Ovary (tissue), 7 donors: ENCODE measurements at regions not wholly inside any gene's neighbourhood (a gene's known extent, or its start where the extent isn't known, plus 50 kb on each side); places are given as distances from the start of the nearest gene placed in this dataset.

Experiments used
- DNase-seq, 5 donors: peaks; one replicate each; pipeline ENCODE4 v3.0.0-alpha.2; 2019 to 2020
- H3K27ac ChIP-seq, 2 donors: fragments of 200-600 bp; one replicate each; pipeline versions ENCODE4 v1.5.1 to v1.8.0; 2019 to 2022
- H3K27me3 ChIP-seq: fragments of 200-600 bp; one replicate; pipeline ENCODE4 v1.8.0; 2022
- H3K36me3 ChIP-seq: fragments of 200-600 bp; sonication (generic); one replicate; pipeline ENCODE4 v1.5.1; 2019
- H3K4me1 ChIP-seq: one replicate; pipeline ENCODE4 v1.8.1; 2013; ENCODE audit warnings: mild to moderate bottlenecking, moderate library complexity; ENCODE audit not compliant: insufficient read depth
- H3K4me3 ChIP-seq: fragments of 200-600 bp; sonication (generic); one replicate; pipeline ENCODE4 v1.5.1; 2017
- H3K9me3 ChIP-seq, 2 donors: fragments of 200-600 bp in 1 of 2; sonication (generic) in 1 of 2; one replicate each; pipeline versions ENCODE4 v1.5.1 to v1.8.1; 2013 to 2019; ENCODE audit warnings: mild to moderate bottlenecking in 1 of 2, moderate library complexity in 1 of 2
- EP300 ChIP-seq: sonication (generic); formaldehyde crosslinking; IDR thresholded peaks from one replicate; pipeline ENCODE4 v1.6.1; 2017; ENCODE audit warnings: antibody characterized with exemption
- POLR2A ChIP-seq: fragments of 450-650 bp; IDR thresholded peaks from one replicate; pipeline ENCODE4 v1.6.1; 2017; ENCODE audit warnings: antibody characterized with exemption, mild to moderate bottlenecking, moderate library complexity
- WGBS, 3 donors: extraction: QIAGEN DNeasy Blood & Tissue Kit in 1 of 3; methylation state at CpG; one replicate each; pipeline versions ENCODE4 v1.1.5 to v1.1.7; 2013 to 2017; 5-methylcytosine and 5-hydroxymethylcytosine counted together
- intact Hi-C, 4 donors: fragments of 100-400 bp; cut with DNase I; formaldehyde crosslinking; loops; one replicate each; pipeline versions ENCODE4 v1.11.0 to v1.15.1; 2022 to 2023
- TF ChIP-seq, protein P1 (sequence below), 3 donors: fragments of 450-650 bp in 2 of 3; fragments of 200-600 bp in 1 of 3; IDR thresholded peaks; one replicate each; pipeline versions ENCODE4 v1.5.1 to v1.8.0; 2016 to 2022; ENCODE audit warnings: antibody characterized with exemption in 3 of 3, mild to moderate bottlenecking in 1 of 3
- donor health status: DM: no; HTN: no; CAD: no; lungs with moderate emphysema.
- donor health status: DM: no; HTN: no; CAD: no.
- donor health status: Bipolar disorder and iron deficiency.
- donor health status: DM: no; HTN: no; CAD: no.
- donor health status: DM: yes; HTN: yes; CAD: no.

- Histone ChIP-seq H3K9me3 (no peaks in the 10 kb centered on the region), H3K27ac (no peak overlapping the region), H3K27me3 (no peaks in the 10 kb centered on the region), H3K4me3 (no peak overlapping the region), H3K36me3 (no peaks in the 10 kb centered on the region), H3K4me1 (no peaks in the 10 kb centered on the region)
- DNase-seq, result no peak
- WGBS, 3 donors, result 85 to 94% (median 94%) methylated on average over 3 of the region's 3 CpGs
- intact Hi-C loops, result no loop called here
- no peak for TF ChIP-seq EP300
- TF ChIP-seq POLR2A, result no peak
- TF ChIP-seq, protein P1, sequence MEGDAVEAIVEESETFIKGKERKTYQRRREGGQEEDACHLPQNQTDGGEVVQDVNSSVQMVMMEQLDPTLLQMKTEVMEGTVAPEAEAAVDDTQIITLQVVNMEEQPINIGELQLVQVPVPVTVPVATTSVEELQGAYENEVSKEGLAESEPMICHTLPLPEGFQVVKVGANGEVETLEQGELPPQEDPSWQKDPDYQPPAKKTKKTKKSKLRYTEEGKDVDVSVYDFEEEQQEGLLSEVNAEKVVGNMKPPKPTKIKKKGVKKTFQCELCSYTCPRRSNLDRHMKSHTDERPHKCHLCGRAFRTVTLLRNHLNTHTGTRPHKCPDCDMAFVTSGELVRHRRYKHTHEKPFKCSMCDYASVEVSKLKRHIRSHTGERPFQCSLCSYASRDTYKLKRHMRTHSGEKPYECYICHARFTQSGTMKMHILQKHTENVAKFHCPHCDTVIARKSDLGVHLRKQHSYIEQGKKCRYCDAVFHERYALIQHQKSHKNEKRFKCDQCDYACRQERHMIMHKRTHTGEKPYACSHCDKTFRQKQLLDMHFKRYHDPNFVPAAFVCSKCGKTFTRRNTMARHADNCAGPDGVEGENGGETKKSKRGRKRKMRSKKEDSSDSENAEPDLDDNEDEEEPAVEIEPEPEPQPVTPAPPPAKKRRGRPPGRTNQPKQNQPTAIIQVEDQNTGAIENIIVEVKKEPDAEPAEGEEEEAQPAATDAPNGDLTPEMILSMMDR (IDR thresholded peaks at IDR 0.05), result no peak
These were observed 149.8 kb upstream of the ZNF462 start for GRCh38 chr9:106713206-106713605.

DNA sequence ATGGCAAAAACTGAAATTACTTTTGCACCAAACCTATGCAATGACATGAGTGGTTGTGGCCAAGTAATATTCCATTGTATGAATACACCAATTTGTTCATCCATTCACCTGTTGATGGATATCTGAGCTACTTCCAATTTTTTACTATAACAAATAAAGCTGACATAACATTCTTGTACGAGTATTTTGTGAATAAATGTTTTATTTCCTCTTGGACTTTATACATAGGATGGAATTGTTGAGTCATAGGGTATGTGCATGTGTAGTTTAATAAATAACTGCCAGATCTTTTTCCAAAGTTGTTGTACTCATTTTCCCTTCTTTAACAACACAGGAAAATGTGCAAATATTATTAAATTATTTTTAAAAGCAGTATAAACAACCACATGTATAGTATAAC is 146.1 kb upstream of the ZNF462 start:
- H3K4me3 ChIP-seq, result no peak overlapping the region
- H3K27me3 ChIP-seq, result no peaks in the 10 kb centered on the region
- DNase-seq, result no peak
- H3K27ac ChIP-seq, result no peak overlapping the region
- WGBS, 3 donors, result 16 to 26% (median 25%) methylated on average over 1 of the region's 1 CpG
- intact Hi-C loops, result no loop called here
- H3K36me3 ChIP-seq, result no peaks in the 10 kb centered on the region
- H3K9me3 ChIP-seq, result no peaks in the 10 kb centered on the region
- no peak for TF ChIP-seq POLR2A
- TF ChIP-seq, protein P1 (IDR thresholded peaks at IDR 0.05), result no peak
- no peaks in the 10 kb centered on the region for H3K4me1 ChIP-seq

DNA sequence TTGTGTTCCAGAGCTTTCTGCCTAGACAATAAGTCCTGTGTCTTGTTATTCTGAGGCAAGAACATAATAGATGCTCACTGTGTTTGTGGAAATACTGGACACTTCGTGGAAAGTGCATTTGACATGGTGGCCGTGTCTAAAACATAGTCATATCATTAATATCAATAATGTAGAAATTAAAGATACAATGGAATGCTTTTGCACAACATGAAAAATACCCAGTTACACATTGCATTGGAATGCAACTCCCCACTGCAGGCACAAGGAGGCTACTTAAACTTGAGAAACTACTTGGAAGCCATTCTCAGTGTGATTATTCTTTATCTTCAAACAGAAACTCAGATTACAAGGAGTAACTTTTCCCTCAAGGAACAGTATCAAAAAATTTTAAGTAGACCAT is 145.3 kb upstream of the ZNF462 start:
- intact Hi-C loops, result no loop called here
- DNase-seq, result no peak
- Histone ChIP-seq H3K27me3 (no peaks in the 10 kb centered on the region), H3K4me1 (no peaks in the 10 kb centered on the region), H3K36me3 (no peaks in the 10 kb centered on the region), H3K9me3 (no peaks in the 10 kb centered on the region), H3K27ac (no peak overlapping the region), H3K4me3 (no peak overlapping the region)
- WGBS, 3 donors, result 4 to 18% (median 8%) methylated on average over 2 of the region's 2 CpGs
- TF ChIP-seq, protein P1 (IDR thresholded peaks at IDR 0.05), result no peak
- no peak for TF ChIP-seq POLR2A
- no peak for TF ChIP-seq EP300

DNA sequence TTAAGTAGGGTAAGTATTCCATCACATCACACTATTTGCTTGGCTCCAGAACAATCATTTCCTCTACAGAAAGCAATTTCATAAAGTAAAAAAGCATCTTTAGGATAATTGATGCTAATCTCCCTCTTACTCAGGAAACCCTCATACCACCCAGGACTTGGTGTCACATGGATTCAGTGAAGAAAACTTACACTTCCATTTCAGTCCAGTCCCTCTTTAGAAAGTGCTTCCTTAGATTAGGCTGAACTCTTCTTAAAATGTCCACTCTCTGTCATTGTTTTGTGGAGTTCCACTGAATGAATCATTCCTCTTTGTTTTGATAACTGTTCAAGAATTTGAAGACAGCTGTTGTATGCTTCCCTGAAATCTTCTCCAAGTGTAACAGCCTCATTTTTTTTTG is 144.0 kb upstream of the ZNF462 start:
- H3K27me3 ChIP-seq, result no peaks in the 10 kb centered on the region
- no peaks in the 10 kb centered on the region for H3K4me1 ChIP-seq
- no peak overlapping the region for H3K27ac ChIP-seq
- TF ChIP-seq, protein P1 (IDR thresholded peaks at IDR 0.05), result no peak
- TF ChIP-seq EP300 (no peak), POLR2A (no peak)
- no peaks in the 10 kb centered on the region for H3K9me3 ChIP-seq
- intact Hi-C loops, result no loop called here
- no peaks in the 10 kb centered on the region for H3K36me3 ChIP-seq
- DNase-seq, result no peak
- no peak overlapping the region for H3K4me3 ChIP-seq
